Midbrain (tissue), 1 donor: ENCODE measurements at regions not wholly inside any gene's neighbourhood (a gene's known extent, or its start where the extent isn't known, plus 50 kb on each side); places are given as distances from the start of the nearest gene placed in this dataset.

Source experiments
- DNase-seq: peaks from one replicate; lab custom pipeline; 2025; lab: John Stamatoyannopoulos, UW

GRCh38 chr1:5385956-5386355 lies 606.3 kb downstream of the NPHP4 start:
- no peak for DNase-seq

DNA sequence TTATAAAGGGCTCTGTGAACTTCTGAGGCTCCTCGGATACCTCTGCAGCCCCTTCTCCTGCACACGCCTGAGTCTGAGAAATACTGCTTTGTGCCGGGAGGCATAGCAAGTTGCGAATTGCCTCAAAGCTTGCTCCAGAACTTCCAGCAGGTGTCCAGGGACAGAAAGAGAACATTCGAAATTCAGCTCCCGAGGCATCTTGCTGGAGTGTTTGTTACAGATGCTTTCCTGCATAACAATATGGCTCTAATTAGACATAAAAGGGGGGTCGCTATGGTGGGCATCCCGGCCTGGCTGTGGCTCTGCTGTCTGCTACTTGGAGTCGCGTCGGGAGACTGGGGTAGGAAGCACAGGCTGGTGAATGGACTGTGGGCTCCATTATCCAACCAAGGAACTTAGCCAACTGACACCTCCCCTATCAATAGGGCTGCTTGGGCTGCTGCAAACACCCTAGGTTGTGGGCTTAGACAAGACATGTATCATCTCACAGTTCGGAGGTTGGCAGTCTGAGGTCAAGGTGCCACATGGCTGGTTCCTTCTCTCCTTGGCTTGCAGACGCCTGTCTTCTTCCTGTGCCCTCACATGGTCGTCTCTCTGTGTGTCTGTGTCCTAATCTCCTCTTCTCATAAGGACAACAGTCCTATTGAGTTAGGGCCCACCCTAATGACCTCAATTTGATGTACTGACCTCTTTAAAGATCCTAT lies 607.0 kb downstream of the NPHP4 start:
- no peak for DNase-seq

GRCh38 chr1:5381491-5381890 lies 610.7 kb downstream of the NPHP4 start:
- no peak for DNase-seq

DNA sequence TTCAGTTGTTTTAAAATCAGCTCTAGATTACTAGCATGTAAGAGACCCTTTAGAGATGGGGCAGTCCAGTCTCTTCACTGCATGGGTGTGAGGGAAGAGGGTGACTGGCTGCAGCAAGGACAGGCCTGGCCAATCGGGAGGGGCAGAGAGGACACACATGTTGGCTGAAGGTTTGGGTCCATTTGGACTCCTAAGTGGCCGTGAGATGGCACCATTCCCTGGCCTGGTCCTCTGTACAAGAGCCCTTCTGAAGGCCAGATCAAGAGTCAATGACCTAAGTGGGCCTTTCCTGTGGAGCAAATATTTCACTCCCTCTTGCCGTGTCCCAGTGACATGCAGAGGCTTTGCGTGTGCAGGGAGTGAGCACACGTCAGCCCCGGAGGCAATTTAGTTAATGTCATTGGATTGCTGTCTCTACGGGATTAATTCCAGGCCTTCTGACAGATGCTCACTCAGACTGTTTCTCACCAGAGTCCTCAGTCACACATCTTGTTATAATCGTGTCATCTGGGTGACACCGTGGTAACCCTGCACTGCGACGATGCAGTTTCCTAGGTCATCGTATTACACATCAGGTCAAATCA lies 613.0 kb downstream of the NPHP4 start:
- no peak for DNase-seq

GRCh38 chr1:5376538-5377247 lies 615.5 kb downstream of the NPHP4 start:
- DNase-seq, result no peak

DNA sequence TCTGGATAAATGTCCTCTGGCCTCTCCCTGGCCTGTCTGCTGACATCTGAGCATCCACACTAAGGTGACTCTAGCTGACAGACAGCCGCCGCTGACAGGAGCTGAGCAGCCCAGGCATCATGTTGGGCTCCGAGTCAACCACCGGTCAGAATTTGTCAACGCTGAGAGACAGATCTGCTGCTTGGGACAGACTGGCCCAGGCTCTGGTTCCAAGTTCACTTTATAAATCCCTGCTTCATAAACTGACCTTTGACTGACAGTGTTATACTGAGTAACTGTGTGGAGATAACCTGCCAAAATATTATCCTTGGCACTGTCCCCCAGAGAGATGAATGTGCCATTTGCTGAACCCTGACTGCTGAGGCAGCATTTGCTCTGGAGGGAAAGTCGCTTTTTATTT lies 616.7 kb downstream of the NPHP4 start:
- DNase-seq, result no peak

DNA sequence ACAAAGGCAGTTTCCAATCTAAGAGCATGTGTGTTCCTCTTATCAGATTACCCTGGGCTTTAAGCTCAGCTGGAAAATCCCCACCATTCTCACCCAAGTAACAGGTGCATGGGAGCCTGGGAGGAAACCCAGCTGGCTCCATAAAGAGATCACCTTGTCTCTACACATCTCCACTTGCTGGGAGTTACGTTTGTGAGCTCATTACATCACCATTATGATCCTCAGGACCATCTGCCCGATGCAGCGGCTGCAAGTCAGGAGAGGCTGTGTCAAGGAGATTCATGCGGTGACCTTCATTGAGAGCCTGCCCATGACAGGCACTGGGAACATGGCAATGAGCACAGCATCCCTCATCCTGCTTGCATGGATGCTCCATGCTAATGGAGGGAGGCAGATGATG lies 618.0 kb downstream of the NPHP4 start:
- DNase-seq, result no peak

DNA sequence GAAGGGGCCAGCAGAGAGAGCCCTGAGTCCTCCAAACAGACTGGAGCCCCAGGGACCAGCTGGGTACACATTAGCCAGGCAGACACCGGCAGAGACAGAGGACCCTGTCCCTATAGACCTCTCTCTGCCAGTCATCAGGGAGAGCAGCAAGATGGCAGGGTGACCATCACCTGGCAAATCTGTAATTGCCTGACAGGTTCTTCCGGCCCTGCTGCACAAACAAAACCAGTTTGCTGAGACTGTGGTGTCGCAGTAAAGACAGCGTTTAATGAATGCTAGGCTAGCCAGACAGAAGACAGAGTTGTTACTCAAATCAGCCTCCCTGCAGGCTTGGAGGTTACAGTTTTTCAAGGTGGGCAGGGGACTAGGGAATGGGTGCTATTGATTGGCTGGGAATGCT lies 618.9 kb downstream of the NPHP4 start:
- no peak for DNase-seq

GRCh38 chr1:5371270-5371669 lies 621.0 kb downstream of the NPHP4 start:
- DNase-seq, result no peak

GRCh38 chr1:5370311-5370710 lies 621.9 kb downstream of the NPHP4 start:
- DNase-seq, result no peak

DNA sequence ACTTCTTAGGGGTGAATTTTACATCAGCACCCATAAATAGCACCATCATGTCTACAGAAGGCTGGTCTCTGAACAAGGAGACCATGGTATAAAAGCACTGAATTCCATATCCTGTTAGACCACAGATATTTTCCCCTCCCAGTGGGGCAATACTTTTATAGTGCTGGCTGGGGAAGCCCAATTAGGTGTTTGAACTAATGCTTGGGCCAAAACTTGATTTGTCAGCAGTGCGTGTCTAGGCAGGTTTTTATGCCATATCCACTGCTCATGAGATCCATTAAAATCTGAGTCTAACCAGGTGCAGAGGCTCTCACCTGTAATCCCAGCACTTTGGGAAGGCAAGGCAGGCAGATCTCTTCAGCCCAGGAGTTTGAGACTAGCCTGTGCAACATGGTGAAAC lies 623.0 kb downstream of the NPHP4 start:
- no peak for DNase-seq

GRCh38 chr1:5368201-5368600 lies 624.0 kb downstream of the NPHP4 start:
- DNase-seq, result no peak

DNA sequence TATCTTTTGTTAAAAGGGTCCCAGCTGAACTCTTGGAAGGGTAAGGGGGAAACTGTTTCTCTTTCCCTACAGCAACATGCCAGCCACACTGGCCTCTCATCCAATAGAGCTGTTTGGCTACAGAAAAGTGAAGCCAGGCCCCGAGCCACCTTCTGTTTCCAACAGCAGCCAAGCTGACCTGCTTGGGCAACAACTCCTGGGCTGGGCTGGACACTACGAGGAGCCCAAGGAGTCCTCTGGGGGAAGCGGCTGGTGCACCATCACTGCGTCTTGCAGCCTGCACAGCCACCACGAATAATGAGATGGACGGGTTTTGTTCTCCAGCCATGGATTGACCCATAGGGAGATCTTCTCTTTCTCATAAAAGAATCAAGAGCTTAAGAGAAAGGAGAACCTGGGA lies 624.9 kb downstream of the NPHP4 start:
- DNase-seq, result no peak

DNA sequence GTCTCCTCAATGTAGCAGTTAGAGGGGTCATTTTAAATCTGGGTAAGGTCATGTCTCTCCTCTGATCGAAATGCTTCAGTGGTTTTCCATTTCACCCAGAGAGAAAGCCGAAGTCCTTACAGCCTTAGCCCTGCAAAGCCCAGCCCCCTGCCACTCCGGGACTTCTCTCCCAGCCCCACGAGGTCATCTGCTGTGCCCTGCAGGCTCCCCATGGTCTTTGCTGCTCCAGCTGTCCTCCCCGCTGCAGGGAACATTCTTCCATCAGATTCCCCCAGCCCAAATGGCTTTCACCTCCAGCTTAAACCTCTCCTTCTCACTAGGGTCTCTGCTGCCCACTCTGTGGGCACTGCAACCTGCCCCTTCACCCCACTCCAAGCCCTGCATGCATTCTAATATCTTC lies 626.5 kb downstream of the NPHP4 start:
- no peak for DNase-seq

GRCh38 chr1:5364591-5364990 lies 627.6 kb downstream of the NPHP4 start:
- no peak for DNase-seq

DNA sequence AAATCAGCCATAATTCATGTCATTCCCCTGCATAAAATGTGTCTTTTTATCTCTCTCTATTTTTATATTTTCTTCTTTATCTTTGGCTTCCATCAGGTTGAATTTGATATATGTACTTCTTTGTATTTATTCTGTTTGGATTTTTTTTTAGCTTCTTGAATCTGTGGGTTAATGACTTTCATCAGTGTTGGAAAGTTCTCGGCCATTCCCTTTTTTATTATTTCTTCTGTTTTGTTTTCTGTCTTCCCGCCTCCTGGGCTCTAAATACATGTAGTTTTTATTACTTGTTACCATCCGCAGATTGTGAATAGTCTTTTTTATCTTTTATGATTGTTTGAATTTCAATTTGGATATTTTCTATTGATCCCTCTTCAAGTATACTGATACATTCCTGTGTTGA lies 637.5 kb downstream of the NPHP4 start:
- no peak for DNase-seq

DNA sequence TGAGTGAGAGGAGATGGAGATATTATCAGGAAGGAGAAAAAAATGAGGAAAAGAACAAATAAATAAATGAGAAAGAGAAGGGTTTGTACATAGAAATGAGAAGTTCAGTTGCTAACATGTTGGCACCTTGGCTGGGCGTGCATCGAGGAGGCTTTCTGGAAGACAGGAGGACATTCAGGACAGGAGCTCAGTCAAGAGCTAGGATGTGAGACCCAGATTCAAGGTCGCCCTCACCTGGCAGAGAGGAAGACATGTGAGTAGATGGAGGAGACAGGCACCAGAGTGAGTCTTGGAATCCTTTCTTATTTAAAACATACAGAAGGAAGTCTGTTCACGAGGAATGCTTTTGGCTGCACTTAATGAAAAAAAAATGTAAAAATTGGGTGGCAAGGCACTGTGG lies 640.9 kb downstream of the NPHP4 start:
- no peak for DNase-seq

DNA sequence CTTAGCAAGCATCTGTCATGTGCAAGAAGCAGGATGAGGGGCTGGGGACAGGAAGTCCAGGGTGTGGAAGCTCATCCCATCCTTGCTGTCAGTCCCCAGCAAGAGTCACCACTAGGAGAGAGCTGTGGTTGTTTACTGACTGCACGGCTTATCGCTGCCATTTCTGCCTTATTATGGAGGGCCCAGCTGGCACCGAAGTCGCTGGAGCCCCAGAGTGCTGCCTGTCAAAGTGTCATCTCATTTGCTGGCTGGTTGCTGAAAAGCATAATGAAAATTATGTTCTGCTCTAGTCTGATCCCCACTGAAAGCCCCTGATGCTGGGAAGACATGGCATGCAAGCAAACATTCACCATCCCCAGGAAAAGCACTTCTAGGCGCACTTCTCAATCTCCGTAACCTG lies 642.7 kb downstream of the NPHP4 start:
- DNase-seq, result no peak

GRCh38 chr1:5348732-5349465 lies 643.3 kb downstream of the NPHP4 start:
- no peak for DNase-seq

DNA sequence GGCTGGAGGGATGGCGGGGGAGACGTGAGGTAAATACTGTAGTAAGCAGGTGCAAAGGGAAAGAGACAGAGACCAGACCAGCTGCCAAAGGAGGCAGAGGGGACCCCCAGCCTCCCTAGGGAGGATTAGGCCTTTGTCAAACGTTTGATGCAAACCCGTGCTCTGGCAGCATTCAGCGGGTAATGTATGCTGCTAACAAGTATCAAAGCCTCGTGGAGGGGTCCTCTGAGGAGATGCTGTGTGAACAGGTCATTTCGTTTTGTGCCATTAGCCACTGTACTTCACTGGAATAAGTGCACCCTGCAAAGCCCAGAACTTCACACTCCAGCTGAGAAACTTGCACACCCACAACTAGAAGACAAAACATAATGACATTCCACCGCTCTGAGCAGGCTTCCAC lies 644.5 kb downstream of the NPHP4 start:
- no peak for DNase-seq

DNA sequence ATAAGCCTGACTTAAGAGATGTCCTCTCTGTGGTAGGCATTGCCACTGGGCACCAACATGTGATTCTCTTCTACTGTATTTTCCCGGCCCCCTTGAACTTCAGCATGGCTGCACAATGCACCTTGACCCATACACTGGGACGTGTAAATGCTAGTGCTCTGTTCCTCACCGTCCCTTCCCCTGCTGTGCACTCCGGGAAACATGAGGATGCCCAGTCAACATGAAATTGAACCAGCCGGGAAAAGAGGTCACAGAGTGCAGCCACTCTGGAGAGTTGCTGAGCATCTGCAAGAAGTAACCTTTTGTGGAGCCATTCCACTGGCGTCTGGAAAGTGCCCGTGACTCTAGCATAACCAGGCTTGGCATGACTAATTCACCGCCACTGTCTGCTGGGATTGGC lies 646.7 kb downstream of the NPHP4 start:
- no peak for DNase-seq

- DNase-seq, result no peak
These were observed 648.8 kb downstream of the NPHP4 start for GRCh38 chr1:5343256-5344020.
